ENCODE measurements at regions not wholly inside any gene's neighbourhood (a gene's known extent, or its start where the extent isn't known, plus 50 kb on each side); places are given as distances from the start of the nearest gene placed in this dataset.

- no peak for TF ChIP-seq CTCF (IDR thresholded peaks at IDR 0.05; ENCODE audit: low read depth, low read length, poor library complexity, severe bottlenecking)
- no peak for TF ChIP-seq EZH2phosphoT487 (IDR thresholded peaks at IDR 0.05; ENCODE audit: borderline replicate concordance, low read length)
Observed at GRCh38 chrY:16668402-16668801, 1211.6 kb downstream of the CDY2B start.
